ENCODE measurements at regions not wholly inside any gene's neighbourhood (a gene's known extent, or its start where the extent isn't known, plus 50 kb on each side); places are given as distances from the start of the nearest gene placed in this dataset.
A peak's percentile ranks its signal among the peaks of the same experiment; 100 is the strongest.

DNA sequence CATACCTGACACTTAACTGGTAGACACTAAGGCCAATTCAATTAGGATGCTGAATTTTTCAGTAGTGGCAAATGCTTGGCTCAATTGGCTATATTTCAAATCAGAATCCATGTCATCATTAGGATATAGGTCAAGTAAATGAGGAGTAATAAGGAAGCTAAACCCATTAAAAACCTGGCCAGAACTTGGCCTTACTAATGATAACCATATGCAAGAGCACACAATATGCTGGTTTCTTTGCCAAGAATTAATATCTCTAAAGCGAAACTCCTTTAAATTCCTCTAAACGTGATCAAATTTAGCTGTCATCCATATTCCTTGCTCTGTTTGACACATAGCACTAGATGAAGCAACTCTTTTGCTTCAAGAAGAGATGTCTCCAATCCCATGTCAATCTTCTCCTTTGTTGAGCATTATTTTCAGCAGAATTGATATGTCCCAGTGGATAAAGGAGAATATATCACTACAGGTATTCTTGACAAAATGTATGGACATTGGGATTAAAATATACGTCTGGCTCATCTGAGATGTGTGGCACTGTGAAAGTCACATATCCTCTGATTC lies 206.1 kb upstream of the ANKRD50 start:
- Mint-ChIP-seq H3K27me3 (ENCODE audit: low read depth) (no peaks in the 10 kb centered on the region), H3K36me3 (ENCODE audit: low read depth) (peaks cover 3% of the 10 kb centered on the region), H3K27ac (no peak overlapping the region), H3K9me3 (peaks cover 3% of the 10 kb centered on the region), H3K4me3 (no peak overlapping the region), H3K4me1 (no peaks in the 10 kb centered on the region)
- TF ChIP-seq, protein P1, sequence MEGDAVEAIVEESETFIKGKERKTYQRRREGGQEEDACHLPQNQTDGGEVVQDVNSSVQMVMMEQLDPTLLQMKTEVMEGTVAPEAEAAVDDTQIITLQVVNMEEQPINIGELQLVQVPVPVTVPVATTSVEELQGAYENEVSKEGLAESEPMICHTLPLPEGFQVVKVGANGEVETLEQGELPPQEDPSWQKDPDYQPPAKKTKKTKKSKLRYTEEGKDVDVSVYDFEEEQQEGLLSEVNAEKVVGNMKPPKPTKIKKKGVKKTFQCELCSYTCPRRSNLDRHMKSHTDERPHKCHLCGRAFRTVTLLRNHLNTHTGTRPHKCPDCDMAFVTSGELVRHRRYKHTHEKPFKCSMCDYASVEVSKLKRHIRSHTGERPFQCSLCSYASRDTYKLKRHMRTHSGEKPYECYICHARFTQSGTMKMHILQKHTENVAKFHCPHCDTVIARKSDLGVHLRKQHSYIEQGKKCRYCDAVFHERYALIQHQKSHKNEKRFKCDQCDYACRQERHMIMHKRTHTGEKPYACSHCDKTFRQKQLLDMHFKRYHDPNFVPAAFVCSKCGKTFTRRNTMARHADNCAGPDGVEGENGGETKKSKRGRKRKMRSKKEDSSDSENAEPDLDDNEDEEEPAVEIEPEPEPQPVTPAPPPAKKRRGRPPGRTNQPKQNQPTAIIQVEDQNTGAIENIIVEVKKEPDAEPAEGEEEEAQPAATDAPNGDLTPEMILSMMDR (IDR thresholded peaks at IDR 0.05; ENCODE audit: unreplicated experiment in 3 of 3) = no peak

DNA sequence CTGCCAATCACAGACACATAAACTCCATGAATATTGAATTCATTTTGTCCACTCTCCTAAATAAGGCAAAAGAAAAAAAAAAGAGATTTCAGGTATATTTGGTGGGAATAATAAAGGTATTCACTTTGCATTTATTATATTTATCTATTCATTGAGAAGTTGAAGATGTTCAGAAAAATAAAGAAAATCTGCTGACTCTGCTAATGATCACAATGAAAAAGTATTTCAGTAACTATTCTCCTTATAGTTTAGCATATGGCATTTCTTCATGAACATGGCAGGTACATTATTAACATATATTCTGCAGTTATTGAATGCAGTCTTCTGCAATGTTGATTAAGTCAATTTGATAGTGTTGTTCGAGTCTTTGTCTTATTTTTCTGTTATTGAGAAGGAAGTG lies 202.5 kb upstream of the ANKRD50 start:
- Mint-ChIP-seq H3K27me3 (ENCODE audit: low read depth) (no peaks in the 10 kb centered on the region), H3K9me3 (peaks cover 27% of the 10 kb centered on the region), H3K27ac (no peak overlapping the region), H3K4me1 (no peaks in the 10 kb centered on the region), H3K36me3 (ENCODE audit: low read depth) (peaks cover 12% of the 10 kb centered on the region), H3K4me3 (no peak overlapping the region)
- TF ChIP-seq, protein P1 (IDR thresholded peaks at IDR 0.05; ENCODE audit: unreplicated experiment in 3 of 3) = no peak

DNA sequence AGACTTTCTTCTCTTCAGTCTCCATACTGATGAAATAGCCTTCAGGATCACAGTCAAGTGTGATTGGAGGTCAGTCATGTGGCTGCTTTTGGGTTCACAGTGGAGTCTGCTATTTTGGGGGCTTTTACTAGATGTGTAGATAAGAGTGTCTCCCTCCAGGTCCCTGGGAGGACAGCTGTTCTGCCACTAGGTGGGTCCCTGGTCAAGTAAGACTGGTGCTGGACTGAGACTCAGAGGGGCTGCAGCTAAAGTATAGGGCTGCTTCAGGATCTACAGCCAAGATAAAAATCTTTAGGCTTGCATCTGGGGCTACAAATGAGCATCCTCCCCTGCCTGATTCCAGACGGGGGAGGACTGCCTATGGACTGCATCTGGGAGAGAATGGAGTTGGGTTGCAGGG lies 200.7 kb upstream of the ANKRD50 start:
- peaks cover 27% of the 10 kb centered on the region for H3K9me3 Mint-ChIP-seq
- H3K27ac Mint-ChIP-seq = no peak overlapping the region
- TF ChIP-seq, protein P1 (IDR thresholded peaks at IDR 0.05; ENCODE audit: unreplicated experiment in 3 of 3) = no peak
- peaks cover 12% of the 10 kb centered on the region for H3K36me3 Mint-ChIP-seq (ENCODE audit: low read depth)
- no peak overlapping the region for H3K4me3 Mint-ChIP-seq
- no peaks in the 10 kb centered on the region for H3K4me1 Mint-ChIP-seq
- H3K27me3 Mint-ChIP-seq (ENCODE audit: low read depth) = no peaks in the 10 kb centered on the region

DNA sequence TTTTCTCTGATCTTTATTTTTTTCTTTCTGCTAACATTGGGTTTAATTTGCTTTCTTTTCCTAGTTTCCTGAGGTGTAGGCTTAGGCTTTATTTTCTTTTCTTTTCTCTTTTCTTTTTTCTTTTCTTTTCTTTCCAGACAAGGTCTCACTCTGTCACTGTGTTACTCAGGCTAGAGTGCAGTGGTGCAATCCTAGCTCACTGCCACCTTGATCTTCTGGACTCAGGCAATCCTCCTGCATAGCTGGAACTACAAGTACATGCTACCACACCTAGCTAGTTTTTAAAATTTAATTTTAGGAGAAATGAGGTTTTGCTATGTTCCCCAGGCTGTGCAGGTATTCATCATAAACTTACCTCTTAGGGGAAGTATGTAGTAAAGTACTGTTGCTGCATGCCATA lies 197.8 kb upstream of the ANKRD50 start:
- peaks cover 12% of the 10 kb centered on the region for H3K36me3 Mint-ChIP-seq (ENCODE audit: low read depth)
- peaks cover 1% of the 10 kb centered on the region for H3K4me1 Mint-ChIP-seq
- TF ChIP-seq, protein P1 (IDR thresholded peaks at IDR 0.05; ENCODE audit: unreplicated experiment in 3 of 3) = no peak
- H3K27me3 Mint-ChIP-seq (ENCODE audit: low read depth) = no peaks in the 10 kb centered on the region
- no peak overlapping the region for H3K4me3 Mint-ChIP-seq
- H3K9me3 Mint-ChIP-seq = peaks cover 27% of the 10 kb centered on the region
- no peak overlapping the region for H3K27ac Mint-ChIP-seq

DNA sequence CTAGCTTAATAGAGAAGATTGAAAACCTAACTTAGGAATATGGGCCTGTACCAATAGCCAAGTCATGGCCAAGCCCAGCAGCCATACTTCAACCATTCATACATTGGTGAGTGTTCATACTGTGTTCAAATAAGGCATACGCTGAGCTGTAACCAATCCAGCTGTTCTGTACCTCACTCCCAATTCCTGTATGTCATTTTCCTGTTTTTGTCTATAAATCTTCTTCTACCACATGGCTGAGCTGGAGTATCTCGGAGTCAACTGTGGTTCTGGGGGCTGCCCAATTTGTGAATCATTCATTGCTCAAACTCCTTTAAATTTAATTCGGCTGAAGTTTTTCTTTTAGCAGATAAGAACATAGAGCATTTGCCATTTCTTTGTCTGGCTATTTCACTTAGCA lies 195.3 kb upstream of the ANKRD50 start:
- H3K27ac Mint-ChIP-seq = no peak overlapping the region
- H3K27me3 Mint-ChIP-seq (ENCODE audit: low read depth) = no peaks in the 10 kb centered on the region
- TF ChIP-seq, protein P1 (IDR thresholded peaks at IDR 0.05; ENCODE audit: unreplicated experiment in 3 of 3) = no peak
- no peak overlapping the region for H3K4me3 Mint-ChIP-seq
- peaks cover 6% of the 10 kb centered on the region for H3K36me3 Mint-ChIP-seq (ENCODE audit: low read depth)
- H3K9me3 Mint-ChIP-seq = peaks cover 18% of the 10 kb centered on the region
- H3K4me1 Mint-ChIP-seq = peaks cover 23% of the 10 kb centered on the region

DNA sequence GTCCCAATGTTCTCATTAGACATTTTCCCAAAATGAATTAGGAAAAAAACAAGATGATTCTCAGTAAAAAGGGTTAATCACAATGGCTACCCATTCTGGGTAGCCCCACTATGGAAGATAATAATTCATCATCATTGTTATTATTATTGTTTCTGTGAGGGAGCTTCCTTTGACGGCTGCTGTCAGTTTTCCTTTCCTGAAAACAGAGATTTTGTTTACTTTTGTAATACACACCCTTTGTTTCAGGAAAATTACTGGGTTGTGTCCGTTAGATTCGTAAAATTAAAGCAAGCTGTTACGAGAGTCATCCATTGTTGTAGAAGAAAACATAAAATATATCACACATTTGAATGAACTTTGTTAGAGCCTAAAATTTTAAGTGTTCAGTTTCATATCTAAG lies 192.9 kb upstream of the ANKRD50 start:
- H3K27ac Mint-ChIP-seq = peak overlapping the region in 2 of 3 experiments; percentile 96
- TF ChIP-seq, protein P1 (IDR thresholded peaks at IDR 0.05; ENCODE audit: unreplicated experiment in 3 of 3) = no peak
- H3K4me1 Mint-ChIP-seq = peaks cover 45% of the 10 kb centered on the region
- H3K27me3 Mint-ChIP-seq (ENCODE audit: low read depth) = no peaks in the 10 kb centered on the region
- H3K9me3 Mint-ChIP-seq = no peaks in the 10 kb centered on the region
- H3K4me3 Mint-ChIP-seq = no peak overlapping the region
- H3K36me3 Mint-ChIP-seq (ENCODE audit: low read depth) = no peaks in the 10 kb centered on the region

Data from nephron (organoid).